K562 (cell line): ENCODE measurements at regions not wholly inside any gene's neighbourhood (a gene's known extent, or its start where the extent isn't known, plus 50 kb on each side); places are given as distances from the start of the nearest gene placed in this dataset.

Experiments used
- ATAC-seq: fragments of 200-7000 bp; cut with Tn5 transposase; 3 replicates; pipeline ENCODE4 v1.9.1; 2020; ENCODE audit warnings: moderate library complexity
- BruUV-seq: library from RNA; stranded (reverse); fragments of 400-500 nt; replicated peaks from 2 replicates; lab custom pipeline; 2021; lab: Mats Ljungman, UMichigan
- CTCF ChIA-PET: fragments of 300-600 bp; formaldehyde crosslinking; extraction: SDS; loops from one replicate; lab custom pipeline; 2021; ENCODE audit warnings: low intra/inter-chr PET ratio; lab: Yijun Ruan, JAX
- POLR2A ChIA-PET: fragments of 300-600, 350-650 bp; sonication (Branson Sonifier 250); formaldehyde crosslinking; extraction: SDS; loops from one replicate; lab custom pipeline; 2021; ENCODE audit warnings: antibody characterized with exemption, inconsistent platforms; lab: Yijun Ruan, JAX
- DNase-seq, 4 experiments: peaks; one replicate each; pipeline versions ENCODE4 v3.0.0 to v3.0.0-alpha.2; 2011 to 2018; ENCODE audit warnings: low spot score in 3 of 4, mixed read lengths in 3 of 4; ENCODE audit errors: extremely low read depth in 1 of 4
- FAIRE-seq: peaks from 2 replicates; lab custom pipeline; 2011; peaks lifted over from hg19 to GRCh38; lab: Jason Lieb, UNC
- H2AFZ ChIP-seq: 2 replicates; pipeline ENCODE4 v1.6.0; 2011; ENCODE audit warnings: low read depth, low read length, control low read depth, inconsistent platforms
- H3K27ac ChIP-seq: fragments of 200-600 bp; 3 replicates; pipeline ENCODE4 v1.8.0; 2011; ENCODE audit warnings: low read depth, mild to moderate bottlenecking, control low read depth, inconsistent platforms, low read length, moderate library complexity, mixed read lengths; ENCODE audit errors: extremely low read depth
- H3K27me3 ChIP-seq, 2 experiments: fragments of 300-600 bp in 1 of 2; 2 replicates in 1 of 2; 3 replicates in 1 of 2; pipeline versions ENCODE4 v1.6.0 to v1.8.0; 2011; ENCODE audit warnings: inconsistent platforms in 2 of 2, low read length in 2 of 2, mild to moderate bottlenecking in 1 of 2, mixed read lengths in 1 of 2, moderate library complexity in 1 of 2; ENCODE audit not compliant: control insufficient read depth in 2 of 2, insufficient read depth in 2 of 2
- H3K36me3 ChIP-seq: fragments of 300-600 bp; 3 replicates; pipeline ENCODE4 v1.8.0; 2011; ENCODE audit warnings: mild to moderate bottlenecking, low read length, inconsistent platforms; ENCODE audit not compliant: control insufficient read depth, insufficient read depth
- H3K4me1 ChIP-seq, 2 experiments: fragments of 200-600 bp in 1 of 2; replicated peaks in 1 of 2; 2 replicates in 1 of 2; 3 replicates in 1 of 2; pipeline versions ENCODE4 v1.5.1 to v1.8.0; 2011; ENCODE audit warnings: inconsistent platforms in 2 of 2, low read length in 2 of 2, mild to moderate bottlenecking in 1 of 2, mixed read lengths in 1 of 2, moderate library complexity in 1 of 2; ENCODE audit not compliant: control insufficient read depth in 2 of 2, insufficient read depth in 2 of 2
- H3K4me2 ChIP-seq: 2 replicates; pipeline ENCODE4 v1.6.1; 2011; ENCODE audit warnings: low read length, control low read depth, inconsistent platforms, mixed read lengths; ENCODE audit not compliant: insufficient read depth
- H3K4me3 ChIP-seq: fragments of 200-600 bp; sonication (generic), shearing (Covaris generic); 2 replicates; pipeline ENCODE4 v1.5.1; 2016; ENCODE audit warnings: control low read depth, inconsistent platforms
- H3K79me2 ChIP-seq: fragments of 200-600 bp; 3 replicates; pipeline ENCODE4 v1.8.0; 2011; ENCODE audit warnings: low read length, inconsistent platforms; ENCODE audit not compliant: control insufficient read depth, insufficient read depth
- H3K9ac ChIP-seq, 2 experiments: 2 replicates each; pipeline versions ENCODE4 v1.6.0 to v1.6.1; 2011; ENCODE audit warnings: low read depth in 2 of 2, low read length in 2 of 2, control low read depth in 1 of 2, inconsistent platforms in 1 of 2, mild to moderate bottlenecking in 1 of 2, mixed read lengths in 1 of 2; ENCODE audit not compliant: insufficient read depth in 1 of 2
- H3K9me1 ChIP-seq: one replicate; pipeline ENCODE4 v1.6.0; 2011; ENCODE audit warnings: inconsistent platforms, mild to moderate bottlenecking, low read length, moderate library complexity; ENCODE audit not compliant: control insufficient read depth, insufficient read depth
- H3K9me3 ChIP-seq: replicated peaks from 2 replicates; pipeline ENCODE4 v1.5.1; 2011; ENCODE audit warnings: low read depth, low read length, inconsistent platforms; ENCODE audit not compliant: control insufficient read depth, insufficient read depth
- H4K20me1 ChIP-seq: replicated peaks from 2 replicates; pipeline ENCODE4 v1.6.1; 2011; ENCODE audit warnings: low read length, inconsistent platforms, mixed read lengths; ENCODE audit not compliant: control insufficient read depth, insufficient read depth
- ETV5 ChIP-seq: sonication (generic); formaldehyde crosslinking; IDR thresholded peaks from 2 replicates; pipeline ENCODE4 v1.4.0; 2020; ENCODE audit warnings: low read depth, mild to moderate bottlenecking, missing genetic modification reagents
- EWSR1 ChIP-seq: fragments of 450-650 bp; IDR thresholded peaks from 2 replicates; pipeline ENCODE4 v1.6.1; 2018; ENCODE audit warnings: borderline replicate concordance, mild to moderate bottlenecking, low read depth, moderate library complexity; ENCODE audit not compliant: partially characterized antibody
- GTF2F1 ChIP-seq: IDR thresholded peaks from 2 replicates; pipeline ENCODE4 v1.6.1; 2011; ENCODE audit warnings: low read depth, low read length, improper control_type of control experiment
- HDAC6 ChIP-seq: IDR thresholded peaks from 2 replicates; pipeline ENCODE4 v1.6.1; 2012; ENCODE audit warnings: low read depth, mild to moderate bottlenecking, control low read depth, inconsistent platforms, low read length, moderate library complexity
- IRF2 ChIP-seq: sonication (generic); formaldehyde crosslinking; IDR thresholded peaks from 2 replicates; pipeline ENCODE4 v1.8.1; 2022; ENCODE audit warnings: mild to moderate bottlenecking, missing genetic modification reagents
- MXI1 ChIP-seq: IDR thresholded peaks from 2 replicates; pipeline ENCODE4 v1.6.1; 2011; ENCODE audit warnings: low read depth, mild to moderate bottlenecking, improper control_type of control experiment, low read length
- NELFE ChIP-seq: IDR thresholded peaks from 2 replicates; pipeline ENCODE4 v1.6.1; 2011; ENCODE audit warnings: mild to moderate bottlenecking; ENCODE audit not compliant: insufficient read depth, insufficient read length
- POLR3G ChIP-seq: IDR thresholded peaks from 2 replicates; pipeline ENCODE4 v1.6.1; 2011; ENCODE audit not compliant: insufficient read length, insufficient replicate concordance; ENCODE audit errors: extremely low read depth
- PYGO2 ChIP-seq: fragments of 450-650 bp; IDR thresholded peaks from 2 replicates; pipeline ENCODE4 v1.6.1; 2016; ENCODE audit warnings: mild to moderate bottlenecking, missing genetic modification characterization, moderate library complexity, missing compliant biosample characterization
- SNRNP70 ChIP-seq: fragments of 200-400 bp; formaldehyde crosslinking; optimal IDR thresholded peaks from 2 replicates; pipeline ENCODE3; 2017; ENCODE audit warnings: low read depth, low read length
- TAF15 ChIP-seq: fragments of 200-400 bp; formaldehyde crosslinking; IDR thresholded peaks from 2 replicates; pipeline ENCODE4 v1.6.1; 2017; ENCODE audit warnings: mild to moderate bottlenecking, low read depth, low read length, moderate library complexity
- U2AF2 ChIP-seq: fragments of 200-400 bp; formaldehyde crosslinking; optimal IDR thresholded peaks from 2 replicates; pipeline ENCODE3; 2017; ENCODE audit warnings: low read depth, mild to moderate bottlenecking, low read length
- ZNF217 ChIP-seq: sonication (generic); formaldehyde crosslinking; IDR thresholded peaks from 2 replicates; pipeline ENCODE4 v1.8.0; 2022; ENCODE audit warnings: mild to moderate bottlenecking, missing genetic modification reagents
- ZNF696 ChIP-seq: fragments of 250-450 bp; sonication (Bioruptor Pico); conservative IDR thresholded peaks from 2 replicates; pipeline ENCODE4 v1.4.0; 2020; ENCODE audit warnings: mild to moderate bottlenecking, moderate library complexity
- ZNF699 ChIP-seq: fragments of 250-450 bp; sonication (Bioruptor Pico); IDR thresholded peaks from 2 replicates; pipeline ENCODE4 v1.8.0; 2021; ENCODE audit warnings: mild to moderate bottlenecking, moderate library complexity; ENCODE audit not compliant: insufficient replicate concordance
- WGBS: fragments of 100-300 bp; shearing (Covaris generic); methylation state at CpG from one replicate; pipeline ENCODE4 v1.1.6; 2016; ENCODE audit warnings: low coverage, mixed read lengths; ENCODE audit not compliant: insufficient coverage; ENCODE audit errors: missing lambda C conversion rate; 5-methylcytosine and 5-hydroxymethylcytosine counted together
- in situ Hi-C: fragments of 300-500 bp; cut with MboI; formaldehyde crosslinking; loops from 4 replicates; pipeline ENCODE4 v1.15.0; 2018; ENCODE audit warnings: inconsistent platforms, mixed read lengths
- intact Hi-C: fragments of 100-400 bp; cut with micrococcal nuclease; formaldehyde crosslinking; loops from 2 replicates; pipeline ENCODE4 v1.14.2; 2022
- TF ChIP-seq, protein P1 (sequence below): fragments of 250-450 bp; sonication (Bioruptor Pico); IDR thresholded peaks from 2 replicates; pipeline ENCODE4 v1.5.1; 2021; ENCODE audit warnings: mild to moderate bottlenecking
- TF ChIP-seq, protein P2 (sequence below), 2 experiments: fragments of 200-800 bp in 1 of 2; sonication (Bioruptor generic) in 1 of 2; sonication (generic) in 1 of 2; formaldehyde crosslinking in 1 of 2; IDR thresholded peaks in 1 of 2; conservative IDR thresholded peaks in 1 of 2; 2 replicates each; pipeline versions ENCODE4 v1.5.0 to v1.6.1; 2016 to 2020; ENCODE audit warnings: missing compliant biosample characterization in 1 of 2, missing genetic modification characterization in 1 of 2, missing genetic modification reagents in 1 of 2
- TF ChIP-seq, protein P3 (sequence below): sonication (generic); formaldehyde crosslinking; IDR thresholded peaks from 2 replicates; pipeline ENCODE4 v1.8.0; 2022; ENCODE audit warnings: mild to moderate bottlenecking, missing genetic modification reagents, borderline replicate concordance

DNA sequence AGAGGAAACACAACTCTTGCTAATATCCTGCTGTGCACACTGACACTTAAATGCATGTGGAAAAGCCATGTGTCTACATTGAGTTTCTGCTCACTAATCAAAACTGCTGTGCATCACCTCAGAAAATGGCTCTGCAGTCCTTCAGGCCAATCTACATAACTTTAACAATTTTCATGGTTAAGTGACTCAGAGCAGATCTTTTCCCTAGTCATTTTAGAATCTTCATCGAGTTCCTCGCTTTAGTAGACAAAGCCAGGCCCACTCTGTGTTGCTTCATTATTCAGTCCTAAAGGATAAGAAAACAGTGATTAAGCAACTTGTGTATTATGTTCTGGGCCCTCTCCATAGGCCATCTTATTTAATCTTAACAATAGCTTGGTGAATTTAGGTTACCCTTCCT is 250.0 kb downstream of the KCNC2 start:
- Histone ChIP-seq H4K20me1 (no peaks in the 10 kb centered on the region), H3K9ac (no peak overlapping the region), H3K79me2 (no peaks in the 10 kb centered on the region), H3K9me1 (no peaks in the 10 kb centered on the region), H2AFZ (no peak overlapping the region), H3K4me2 (no peak overlapping the region), H3K27me3 (no peaks in the 10 kb centered on the region), H3K4me1 (no peaks in the 10 kb centered on the region), H3K9me3 (no peaks in the 10 kb centered on the region), H3K36me3 (no peaks in the 10 kb centered on the region), H3K27ac (no peak overlapping the region), H3K4me3 (no peak overlapping the region)
- intact Hi-C loops (no loop called here), in situ Hi-C loops (no loop called here)
- ChIA-PET CTCF (no interaction called here), POLR2A (no interaction called here)
- DNase-seq (no peak), ATAC-seq (no peak), FAIRE-seq (no peak)
- no TSS peak for BruUV-seq
- 0% methylated on average over 2 of the region's 2 CpGs for WGBS
- TF ChIP-seq HDAC6 (no peak), TAF15 (no peak), EWSR1 (no peak), PYGO2 (tag) (no peak), IRF2 (no peak), MXI1 (no peak), ZNF217 (CRISPR knock-in tag) (no peak), NELFE (no peak), U2AF2 (no peak), ZNF699 (CRISPR knock-in tag) (no peak), SNRNP70 (no peak), ETV5 (no peak), ZNF696 (CRISPR knock-in tag) (no peak), POLR3G (no peak), GTF2F1 (no peak)
- TF ChIP-seq, protein P1, sequence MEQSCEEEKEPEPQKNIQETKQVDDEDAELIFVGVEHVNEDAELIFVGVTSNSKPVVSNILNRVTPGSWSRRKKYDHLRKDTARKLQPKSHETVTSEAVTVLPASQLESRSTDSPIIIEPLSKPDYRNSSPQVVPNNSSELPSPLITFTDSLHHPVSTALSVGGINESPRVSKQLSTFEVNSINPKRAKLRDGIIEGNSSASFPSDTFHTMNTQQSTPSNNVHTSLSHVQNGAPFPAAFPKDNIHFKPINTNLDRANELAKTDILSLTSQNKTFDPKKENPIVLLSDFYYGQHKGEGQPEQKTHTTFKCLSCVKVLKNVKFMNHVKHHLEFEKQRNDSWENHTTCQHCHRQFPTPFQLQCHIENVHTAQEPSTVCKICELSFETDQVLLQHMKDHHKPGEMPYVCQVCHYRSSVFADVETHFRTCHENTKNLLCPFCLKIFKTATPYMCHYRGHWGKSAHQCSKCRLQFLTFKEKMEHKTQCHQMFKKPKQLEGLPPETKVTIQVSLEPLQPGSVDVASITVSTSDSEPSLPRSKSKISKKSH (CRISPR knock-in tag): no peak
- TF ChIP-seq, protein P2, sequence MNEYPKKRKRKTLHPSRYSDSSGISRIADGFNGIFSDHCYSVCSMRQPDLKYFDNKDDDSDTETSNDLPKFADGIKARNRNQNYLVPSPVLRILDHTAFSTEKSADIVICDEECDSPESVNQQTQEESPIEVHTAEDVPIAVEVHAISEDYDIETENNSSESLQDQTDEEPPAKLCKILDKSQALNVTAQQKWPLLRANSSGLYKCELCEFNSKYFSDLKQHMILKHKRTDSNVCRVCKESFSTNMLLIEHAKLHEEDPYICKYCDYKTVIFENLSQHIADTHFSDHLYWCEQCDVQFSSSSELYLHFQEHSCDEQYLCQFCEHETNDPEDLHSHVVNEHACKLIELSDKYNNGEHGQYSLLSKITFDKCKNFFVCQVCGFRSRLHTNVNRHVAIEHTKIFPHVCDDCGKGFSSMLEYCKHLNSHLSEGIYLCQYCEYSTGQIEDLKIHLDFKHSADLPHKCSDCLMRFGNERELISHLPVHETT (CRISPR knock-in tag; conservative IDR thresholded peaks at IDR 0.05 in 1 of 2, IDR thresholded peaks at IDR 0.05 in 1 of 2): no peak
- TF ChIP-seq, protein P3, sequence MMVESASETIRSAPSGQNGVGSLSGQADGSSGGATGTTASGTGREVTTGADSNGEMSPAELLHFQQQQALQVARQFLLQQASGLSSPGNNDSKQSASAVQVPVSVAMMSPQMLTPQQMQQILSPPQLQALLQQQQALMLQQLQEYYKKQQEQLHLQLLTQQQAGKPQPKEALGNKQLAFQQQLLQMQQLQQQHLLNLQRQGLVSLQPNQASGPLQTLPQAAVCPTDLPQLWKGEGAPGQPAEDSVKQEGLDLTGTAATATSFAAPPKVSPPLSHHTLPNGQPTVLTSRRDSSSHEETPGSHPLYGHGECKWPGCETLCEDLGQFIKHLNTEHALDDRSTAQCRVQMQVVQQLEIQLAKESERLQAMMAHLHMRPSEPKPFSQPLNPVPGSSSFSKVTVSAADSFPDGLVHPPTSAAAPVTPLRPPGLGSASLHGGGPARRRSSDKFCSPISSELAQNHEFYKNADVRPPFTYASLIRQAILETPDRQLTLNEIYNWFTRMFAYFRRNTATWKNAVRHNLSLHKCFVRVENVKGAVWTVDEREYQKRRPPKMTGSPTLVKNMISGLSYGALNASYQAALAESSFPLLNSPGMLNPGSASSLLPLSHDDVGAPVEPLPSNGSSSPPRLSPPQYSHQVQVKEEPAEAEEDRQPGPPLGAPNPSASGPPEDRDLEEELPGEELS: no peak
